H1 (cell line): ENCODE measurements at regions not wholly inside any gene's neighbourhood (a gene's known extent, or its start where the extent isn't known, plus 50 kb on each side); places are given as distances from the start of the nearest gene placed in this dataset.

Experiments
- BCL11A ChIP-seq, 2 experiments: IDR thresholded peaks; one replicate each; pipeline ENCODE4 v1.6.1; 2011; ENCODE audit warnings: low read depth in 2 of 2, low read length in 2 of 2, mild to moderate bottlenecking in 2 of 2
- KDM5A ChIP-seq: fragments of 200-600 bp; IDR thresholded peaks from 2 replicates; pipeline ENCODE4 v1.7.1; 2012; ENCODE audit warnings: mild to moderate bottlenecking, low read length, inconsistent platforms, mixed read lengths
- TF ChIP-seq, protein P1 (sequence below): IDR thresholded peaks from 2 replicates; pipeline ENCODE4 v1.6.1; 2012; ENCODE audit warnings: inconsistent platforms

- TF ChIP-seq BCL11A (IDR thresholded peaks at IDR 0.05; ENCODE audit: low read depth in 2 of 2, low read length in 2 of 2) (no peak), KDM5A (no peak)
- TF ChIP-seq, protein P1, sequence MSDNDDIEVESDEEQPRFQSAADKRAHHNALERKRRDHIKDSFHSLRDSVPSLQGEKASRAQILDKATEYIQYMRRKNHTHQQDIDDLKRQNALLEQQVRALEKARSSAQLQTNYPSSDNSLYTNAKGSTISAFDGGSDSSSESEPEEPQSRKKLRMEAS, result no peak
Measured at GRCh38 chrX:6701085-6701484, 166.2 kb upstream of the VCX3A start (continued).
